ENCODE measurements at regions not wholly inside any gene's neighbourhood (a gene's known extent, or its start where the extent isn't known, plus 50 kb on each side); places are given as distances from the start of the nearest gene placed in this dataset.

DNA sequence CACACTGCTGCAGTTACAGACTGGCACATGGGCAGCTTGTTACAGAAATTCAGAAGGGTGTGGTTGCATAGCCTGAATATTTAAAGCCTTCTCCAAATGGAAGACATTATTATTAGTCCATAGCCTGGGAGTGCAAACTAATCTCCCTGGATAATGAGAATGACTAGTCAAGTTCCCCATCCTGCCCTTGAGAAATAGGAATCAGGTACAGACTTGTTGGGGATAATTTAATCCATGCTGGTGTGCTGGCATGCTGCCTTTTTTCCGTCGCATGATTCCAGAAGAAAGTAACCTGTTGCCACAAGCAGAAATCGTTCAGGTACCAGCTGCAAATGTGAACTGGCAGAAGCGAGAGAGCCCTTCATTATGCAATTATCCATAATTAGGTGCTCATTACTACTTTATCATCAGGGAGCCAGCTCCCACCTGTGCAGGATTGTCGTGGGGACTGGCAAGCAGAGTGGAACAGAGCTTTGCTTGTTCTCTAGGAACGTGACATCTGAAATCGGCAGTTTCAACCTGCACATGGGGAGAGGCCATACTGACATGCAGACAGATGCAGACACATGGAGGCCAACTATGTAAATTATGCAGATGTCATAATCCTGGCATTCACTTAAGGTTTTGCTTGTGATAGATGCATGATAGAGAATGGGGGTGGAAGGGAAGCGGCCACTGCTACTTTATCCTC, 419.4 kb downstream of the PMP22 start:
- TF ChIP-seq TAF1 (IDR thresholded peaks at IDR 0.05; ENCODE audit: low read depth) (no peak), NFIC (IDR thresholded peaks at IDR 0.05) (no peak)
- TF ChIP-seq, protein P1, sequence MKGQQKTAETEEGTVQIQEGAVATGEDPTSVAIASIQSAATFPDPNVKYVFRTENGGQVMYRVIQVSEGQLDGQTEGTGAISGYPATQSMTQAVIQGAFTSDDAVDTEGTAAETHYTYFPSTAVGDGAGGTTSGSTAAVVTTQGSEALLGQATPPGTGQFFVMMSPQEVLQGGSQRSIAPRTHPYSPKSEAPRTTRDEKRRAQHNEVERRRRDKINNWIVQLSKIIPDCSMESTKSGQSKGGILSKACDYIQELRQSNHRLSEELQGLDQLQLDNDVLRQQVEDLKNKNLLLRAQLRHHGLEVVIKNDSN (IDR thresholded peaks at IDR 0.05): no peak

- TF ChIP-seq EGR1 (IDR thresholded peaks at IDR 0.05) (no peak), RAD21 (IDR thresholded peaks at IDR 0.05; ENCODE audit: low read depth) (no peak), NFIC (IDR thresholded peaks at IDR 0.05) (no peak), TAF1 (IDR thresholded peaks at IDR 0.05; ENCODE audit: low read depth) (no peak), EP300 (IDR thresholded peaks at IDR 0.05; ENCODE audit: borderline replicate concordance) (no peak), CREB1 (IDR thresholded peaks at IDR 0.05; ENCODE audit: low read depth) (no peak), ZBTB7A (IDR thresholded peaks at IDR 0.05; ENCODE audit: low read depth) (no peak), REST (IDR thresholded peaks at IDR 0.05; ENCODE audit: low read depth) (no peak), MAX (IDR thresholded peaks at IDR 0.05) (no peak), YY1 (IDR thresholded peaks at IDR 0.05; ENCODE audit: low read depth) (no peak), TCF12 (IDR thresholded peaks at IDR 0.05; ENCODE audit: low read depth) (no peak), CEBPB (IDR thresholded peaks at IDR 0.05) (no peak), TEAD4 (IDR thresholded peaks at IDR 0.05) (no peak), FOXM1 (IDR thresholded peaks at IDR 0.05; ENCODE audit: borderline replicate concordance, low read depth) (no peak)
- TF ChIP-seq, protein P1 (IDR thresholded peaks at IDR 0.05): no peak
Observed at GRCh38 chr17:14843086-14843795, 421.9 kb downstream of the PMP22 start.

- no peak for TF ChIP-seq NFIC (IDR thresholded peaks at IDR 0.05)
Observed at GRCh38 chr17:14840616-14841231, 424.4 kb downstream of the PMP22 start.

- TF ChIP-seq, protein P1 (IDR thresholded peaks at IDR 0.05): no peak
- no peak for TF ChIP-seq TAF1 (IDR thresholded peaks at IDR 0.05; ENCODE audit: low read depth)
- TF ChIP-seq NFIC (IDR thresholded peaks at IDR 0.05): no peak
- no peak for TF ChIP-seq CEBPB (IDR thresholded peaks at IDR 0.05)
- no peak for TF ChIP-seq FOXM1 (IDR thresholded peaks at IDR 0.05; ENCODE audit: borderline replicate concordance, low read depth)
- TF ChIP-seq REST (IDR thresholded peaks at IDR 0.05; ENCODE audit: low read depth): no peak
Observed at GRCh38 chr17:14838567-14838966, 426.6 kb downstream of the PMP22 start.

GRCh38 chr17:14833201-14833785, 431.8 kb downstream of the PMP22 start:
- no peak for TF ChIP-seq RAD21 (IDR thresholded peaks at IDR 0.05; ENCODE audit: low read depth)
- no peak for TF ChIP-seq CREB1 (IDR thresholded peaks at IDR 0.05; ENCODE audit: low read depth)
- TF ChIP-seq TCF12 (IDR thresholded peaks at IDR 0.05; ENCODE audit: low read depth): no peak
- TF ChIP-seq REST (IDR thresholded peaks at IDR 0.05; ENCODE audit: low read depth): no peak
- TF ChIP-seq, protein P1 (IDR thresholded peaks at IDR 0.05): no peak
- TF ChIP-seq EP300 (IDR thresholded peaks at IDR 0.05; ENCODE audit: borderline replicate concordance): no peak

Data from Ishikawa (cell line).